AG04449 (cell line): ENCODE measurements at regions not wholly inside any gene's neighbourhood (a gene's known extent, or its start where the extent isn't known, plus 50 kb on each side); places are given as distances from the start of the nearest gene placed in this dataset.

Experiments
- CTCF ChIA-PET: fragments of 350-600 bp; formaldehyde crosslinking; extraction: SDS; loops from one replicate; lab custom pipeline; 2021; ENCODE audit warnings: antibody characterized with exemption; lab: Yijun Ruan, JAX
- POLR2A ChIA-PET: fragments of 400-600, 350-600 bp; formaldehyde crosslinking; extraction: SDS; loops from one replicate; lab custom pipeline; 2020; ENCODE audit warnings: antibody characterized with exemption, inconsistent platforms; lab: Yijun Ruan, JAX
- DNase-seq: peaks from one replicate; pipeline ENCODE4 v3.0.0-alpha.2; 2010; ENCODE audit warnings: low read depth, low spot score
- H3K4me3 ChIP-seq: 2 replicates; pipeline ENCODE4 v1.5.1; 2011; ENCODE audit warnings: low read depth, mild to moderate bottlenecking, control low read depth, low read length
- CTCF ChIP-seq: IDR thresholded peaks from one replicate; pipeline ENCODE4 v1.5.1; 2011; ENCODE audit warnings: mild to moderate bottlenecking, moderate library complexity, low read length, control low read depth, inconsistent platforms; ENCODE audit not compliant: insufficient read depth; ENCODE audit errors: missing control alignments

GRCh38 chr15:70153921-70154717, 56.4 kb upstream of the TLE3 start:
- DNase-seq = no peak
- ChIA-PET POLR2A (no interaction called here), CTCF (no interaction called here)
- no peak for TF ChIP-seq CTCF
- no peak overlapping the region for H3K4me3 ChIP-seq

- no peak overlapping the region for H3K4me3 ChIP-seq
- ChIA-PET CTCF (no interaction called here), POLR2A (no interaction called here)
- no peak for DNase-seq
- TF ChIP-seq CTCF = no peak
These were observed 54.4 kb upstream of the TLE3 start for GRCh38 chr15:70152070-70152480.

- DNase-seq = no peak
- no peak for TF ChIP-seq CTCF
- ChIA-PET CTCF (no interaction called here), POLR2A (no interaction called here)
- H3K4me3 ChIP-seq = no peak overlapping the region
These were observed 53.7 kb upstream of the TLE3 start for GRCh38 chr15:70151462-70151861.

- no peak for DNase-seq
- CTCF ChIA-PET = interaction anchor here (0.7 kb wide), 1 partner anchor 19 kb away, joined by 3 read pairs; no protein-coding TSS in a partner anchor
- POLR2A ChIA-PET = no interaction called here
- no peak for TF ChIP-seq CTCF
- no peak overlapping the region for H3K4me3 ChIP-seq
These were observed 53.3 kb upstream of the TLE3 start for GRCh38 chr15:70151003-70151402.

- CTCF ChIA-PET = interaction anchor here (0.7 kb wide), 1 partner anchor 19 kb away, joined by 3 read pairs; no protein-coding TSS in a partner anchor
- DNase-seq = no peak
- no peak for TF ChIP-seq CTCF
- H3K4me3 ChIP-seq = no peak overlapping the region
- POLR2A ChIA-PET = no interaction called here
These were observed 52.7 kb upstream of the TLE3 start for GRCh38 chr15:70150405-70150747.

GRCh38 chr15:70149667-70150404, 52.1 kb upstream of the TLE3 start:
- CTCF ChIA-PET = no interaction called here
- POLR2A ChIA-PET = interaction anchor here (0.6 kb wide), 1 partner anchor 169 kb away, joined by 5 read pairs; no protein-coding TSS in a partner anchor
- TF ChIP-seq CTCF = no peak

More at GRCh38 chr15:70149667-70150404, 52.1 kb upstream of the TLE3 start:
- DNase-seq = no peak
- H3K4me3 ChIP-seq = no peak overlapping the region
